A673 (cell line): ENCODE measurements at regions not wholly inside any gene's neighbourhood (a gene's known extent, or its start where the extent isn't known, plus 50 kb on each side); places are given as distances from the start of the nearest gene placed in this dataset.

Source experiments
- BruUV-seq: library from RNA; stranded (reverse); fragments of 400-500 nt; replicated peaks from 2 replicates; lab custom pipeline; 2021; lab: Mats Ljungman, UMichigan
- CTCF ChIA-PET: fragments of 300-600 bp; sonication (Branson Sonifier 250); formaldehyde crosslinking; loops from one replicate; lab custom pipeline; 2022; ENCODE audit warnings: antibody characterized with exemption; lab: Charles Lee
- POLR2A ChIA-PET: fragments of 300-600 bp; sonication (Branson Sonifier 250); formaldehyde crosslinking; loops from one replicate; lab custom pipeline; 2022; ENCODE audit warnings: antibody characterized with exemption; ENCODE audit not compliant: low non-redundant PET; lab: Charles Lee
- DNase-seq: peaks from one replicate; pipeline ENCODE4 v3.0.0-alpha.2; 2015; ENCODE audit warnings: low spot score
- H3K27ac ChIP-seq: fragments of 200-600 bp; sonication (generic); 2 replicates; pipeline ENCODE4 v1.5.1; 2016; ENCODE audit warnings: mixed run types, low read depth, mild to moderate bottlenecking, mixed read lengths, antibody characterized with exemption, low read length; ENCODE audit not compliant: poor library complexity, severe bottlenecking
- H3K27me3 ChIP-seq: fragments of 200-600 bp; sonication (generic); replicated peaks from 2 replicates; pipeline ENCODE4 v1.6.1; 2017; ENCODE audit warnings: mixed run types, low read depth, mild to moderate bottlenecking, mixed read lengths, antibody characterized with exemption, low read length; ENCODE audit not compliant: insufficient read depth, poor library complexity
- H3K36me3 ChIP-seq: fragments of 200-600 bp; sonication (generic); 2 replicates; pipeline ENCODE4 v1.6.1; 2016; ENCODE audit warnings: mixed run types, mild to moderate bottlenecking, mixed read lengths, antibody characterized with exemption, low read length; ENCODE audit not compliant: insufficient read depth, poor library complexity, severe bottlenecking
- H3K4me1 ChIP-seq: fragments of 200-600 bp; sonication (generic); 2 replicates; pipeline ENCODE4 v1.6.1; 2017; ENCODE audit warnings: mixed run types, mild to moderate bottlenecking, mixed read lengths, antibody characterized with exemption, low read length; ENCODE audit not compliant: insufficient read depth, poor library complexity, severe bottlenecking
- H3K4me3 ChIP-seq: fragments of 200-600 bp; sonication (generic); 2 replicates; pipeline ENCODE4 v1.5.1; 2016; ENCODE audit warnings: low read depth, mixed run types, mild to moderate bottlenecking, mixed read lengths, low read length; ENCODE audit not compliant: poor library complexity, severe bottlenecking
- H3K9me3 ChIP-seq: fragments of 200-600 bp; sonication (generic); 2 replicates; pipeline ENCODE4 v1.6.1; 2016; ENCODE audit warnings: mixed run types, low read depth, mild to moderate bottlenecking, mixed read lengths, antibody characterized with exemption, low read length; ENCODE audit not compliant: poor library complexity, severe bottlenecking
- CTCF ChIP-seq: fragments of 300-800, 200-600 bp; sonication (generic); conservative IDR thresholded peaks from 2 replicates; pipeline ENCODE4 v1.5.1; 2017; ENCODE audit warnings: low read depth, mild to moderate bottlenecking, antibody characterized with exemption, low read length, moderate library complexity, mixed read lengths
- EZH2 ChIP-seq: fragments of 200-600 bp; sonication (generic); IDR thresholded peaks from 2 replicates; pipeline ENCODE4 v1.6.1; 2017; ENCODE audit warnings: borderline replicate concordance, low read depth, mild to moderate bottlenecking, mixed read lengths, antibody characterized with exemption, low read length; ENCODE audit not compliant: poor library complexity, severe bottlenecking
- intact Hi-C: fragments of 100-400 bp; cut with micrococcal nuclease; formaldehyde crosslinking; loops from one replicate; pipeline ENCODE4 v1.10.0; 2022; ENCODE audit not compliant: unreplicated experiment

- no TSS peak for BruUV-seq
- ChIA-PET POLR2A (no interaction called here), CTCF (no interaction called here)
- Histone ChIP-seq H3K9me3 (no peaks in the 10 kb centered on the region), H3K4me3 (no peak overlapping the region), H3K27me3 (no peaks in the 10 kb centered on the region), H3K36me3 (no peaks in the 10 kb centered on the region), H3K27ac (no peak overlapping the region), H3K4me1 (no peaks in the 10 kb centered on the region)
- DNase-seq = no peak
- no peak for TF ChIP-seq EZH2
- intact Hi-C loops = no loop called here
These were observed 1493.0 kb downstream of the AACS start for GRCh38 chr12:126558219-126558618.

DNA sequence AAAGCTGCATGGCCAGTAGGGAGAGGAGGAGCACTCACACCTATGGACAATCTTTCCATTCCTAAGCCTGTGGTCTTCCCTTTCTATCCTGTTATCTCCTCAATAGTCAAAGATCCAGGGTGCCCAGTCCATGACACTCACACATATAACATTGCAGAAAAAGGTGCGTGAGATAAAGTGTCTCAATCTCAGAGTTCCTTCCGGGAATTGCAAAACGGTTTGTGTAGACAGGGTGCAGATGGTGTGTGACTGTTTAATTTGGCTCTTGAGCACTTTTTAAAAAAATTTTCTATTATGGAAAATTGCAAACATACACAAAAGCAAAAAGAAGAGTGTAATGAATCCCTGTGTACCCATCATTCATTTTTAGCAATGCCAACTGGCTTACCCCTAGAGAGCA lies 1493.6 kb downstream of the AACS start:
- no peak for DNase-seq
- Histone ChIP-seq H3K4me3 (no peak overlapping the region), H3K36me3 (no peaks in the 10 kb centered on the region), H3K27me3 (no peaks in the 10 kb centered on the region), H3K4me1 (no peaks in the 10 kb centered on the region), H3K27ac (no peak overlapping the region), H3K9me3 (no peaks in the 10 kb centered on the region)
- POLR2A ChIA-PET = no interaction called here
- BruUV-seq = no TSS peak
- TF ChIP-seq EZH2 = no peak
- TF ChIP-seq CTCF = no peak
- intact Hi-C loops = no loop called here
- CTCF ChIA-PET = no interaction called here

GRCh38 chr12:126567016-126567415 lies 1501.8 kb downstream of the AACS start:
- Histone ChIP-seq H3K27ac (no peak overlapping the region), H3K27me3 (no peaks in the 10 kb centered on the region), H3K4me1 (peaks cover 5% of the 10 kb centered on the region), H3K4me3 (no peak overlapping the region), H3K36me3 (no peaks in the 10 kb centered on the region), H3K9me3 (no peaks in the 10 kb centered on the region)
- no TSS peak for BruUV-seq
- intact Hi-C loops = no loop called here
- no peak for DNase-seq
- ChIA-PET POLR2A (no interaction called here), CTCF (no interaction called here)
- TF ChIP-seq CTCF = no peak
- TF ChIP-seq EZH2 = no peak

DNA sequence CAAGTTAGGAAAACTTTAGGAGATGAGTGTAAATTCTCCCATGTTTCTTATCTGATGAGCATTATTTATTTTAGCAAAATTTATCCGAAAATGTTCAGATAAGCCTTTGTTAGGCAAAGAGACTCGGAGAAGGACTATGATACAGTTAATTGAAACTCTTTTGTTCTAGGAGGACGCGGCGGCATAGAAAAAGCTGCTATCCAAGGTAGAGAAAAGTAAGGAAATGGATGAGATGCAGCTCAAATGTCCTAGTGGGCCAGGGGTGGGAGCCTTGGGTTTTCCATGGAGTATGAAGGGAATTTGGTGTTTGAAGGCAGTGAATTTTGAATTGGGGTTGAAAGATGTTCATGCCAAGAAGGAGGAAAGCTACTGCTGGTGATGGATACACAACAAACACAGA lies 1504.5 kb downstream of the AACS start:
- no peak overlapping the region for H3K4me3 ChIP-seq
- intact Hi-C loops = no loop called here
- BruUV-seq = no TSS peak
- ChIA-PET CTCF (no interaction called here), POLR2A (no interaction called here)
- H3K4me1 ChIP-seq = peaks cover 5% of the 10 kb centered on the region
- TF ChIP-seq CTCF (no peak), EZH2 (no peak)
- DNase-seq = no peak
- no peak overlapping the region for H3K27ac ChIP-seq
- no peaks in the 10 kb centered on the region for H3K36me3 ChIP-seq
- H3K9me3 ChIP-seq = no peaks in the 10 kb centered on the region
- H3K27me3 ChIP-seq = no peaks in the 10 kb centered on the region
